Right lobe of liver (tissue), 6 donors: ENCODE measurements at regions not wholly inside any gene's neighbourhood (a gene's known extent, or its start where the extent isn't known, plus 50 kb on each side); places are given as distances from the start of the nearest gene placed in this dataset.

Source experiments
- ATAC-seq, 4 donors: fragments of 200-7000 bp; cut with Tn5 transposase; one replicate each; pipeline ENCODE4 v1.9.1; 2020; ENCODE audit warnings: mild to moderate bottlenecking in 4 of 4, moderate library complexity in 4 of 4
- DNase-seq, 3 donors: peaks; one replicate each; pipeline ENCODE4 v3.0.0-alpha.2; 2020
- H3K27ac ChIP-seq, 3 donors: fragments of 200-600 bp; one replicate each; pipeline ENCODE4 v1.8.0; 2022
- H3K27me3 ChIP-seq, 2 donors: fragments of 200-600 bp; one replicate each; pipeline ENCODE4 v1.8.0; 2022
- H3K36me3 ChIP-seq, 4 donors: fragments of 200-600 bp; sonication (generic) in 1 of 4; one replicate each; pipeline versions ENCODE4 v1.5.1 to v1.8.0; 2017 to 2022; ENCODE audit warnings: control low read depth in 1 of 4
- H3K4me1 ChIP-seq, 4 donors: fragments of 200-600 bp; sonication (generic) in 1 of 4; one replicate each; pipeline versions ENCODE4 v1.5.1 to v1.8.0; 2017 to 2022; ENCODE audit warnings: control low read depth in 1 of 4
- H3K4me3 ChIP-seq, 3 donors: fragments of 200-600 bp; one replicate each; pipeline ENCODE4 v1.8.0; 2022
- H3K9me3 ChIP-seq, 4 donors: fragments of 200-600 bp; sonication (generic) in 1 of 4; one replicate each; pipeline versions ENCODE4 v1.5.1 to v1.8.0; 2017 to 2022; ENCODE audit warnings: control low read depth in 1 of 4
- POLR2A ChIP-seq: fragments of 450-650 bp; IDR thresholded peaks from one replicate; pipeline ENCODE4 v1.6.1; 2017; ENCODE audit warnings: antibody characterized with exemption, mild to moderate bottlenecking
- WGBS: methylation state at CpG from one replicate; pipeline ENCODE4 v1.1.6; 2018; ENCODE audit warnings: low coverage, low lambda C conversion rate; ENCODE audit not compliant: insufficient coverage; ENCODE audit errors: missing lambda C conversion rate; 5-methylcytosine and 5-hydroxymethylcytosine counted together
- intact Hi-C, 2 donors: fragments of 100-400 bp; cut with DNase I; formaldehyde crosslinking; loops; one replicate each; pipeline versions ENCODE4 v1.11.2 to v1.14.1; 2022
- TF ChIP-seq, protein P1 (sequence below), 4 donors: fragments of 200-600 bp in 3 of 4; fragments of 450-650 bp in 1 of 4; IDR thresholded peaks; one replicate each; pipeline versions ENCODE4 v1.5.1 to v1.8.0; 2016 to 2022; ENCODE audit warnings: antibody characterized with exemption in 4 of 4, mild to moderate bottlenecking in 2 of 4
- donor health status: DM: no; HTN: yes; CAD: no.
- donor health status: DM: no; HTN: no; CAD: no.
- donor health status: DM: no; HTN: no; CAD: no.
- donor health status: DM: no; HTN: yes; CAD: no.
- donor health status: DM: no; HTN: yes; CAD: no.

DNA sequence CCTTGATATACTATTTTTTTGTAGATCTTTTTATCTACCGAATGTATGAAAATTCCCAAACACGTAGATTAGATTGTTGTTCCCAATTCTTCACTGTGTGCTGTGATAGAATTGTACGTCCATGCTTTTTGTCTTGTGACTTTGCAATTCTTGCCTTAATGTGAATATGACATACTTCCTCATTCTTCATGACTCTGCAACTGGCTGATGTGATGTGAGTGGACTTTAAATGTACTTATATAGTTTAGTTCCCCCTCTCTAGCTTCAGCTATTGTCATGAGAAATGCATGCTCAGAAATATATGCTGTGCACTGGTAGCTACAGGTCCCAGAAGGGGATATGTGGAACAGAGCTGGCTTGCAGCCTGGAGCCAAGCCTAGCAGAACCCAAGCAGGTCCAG is 89.4 kb downstream of the FTHL17 start:
- ATAC-seq (no peak), DNase-seq (no peak)
- no peak for TF ChIP-seq POLR2A
- TF ChIP-seq, protein P1, sequence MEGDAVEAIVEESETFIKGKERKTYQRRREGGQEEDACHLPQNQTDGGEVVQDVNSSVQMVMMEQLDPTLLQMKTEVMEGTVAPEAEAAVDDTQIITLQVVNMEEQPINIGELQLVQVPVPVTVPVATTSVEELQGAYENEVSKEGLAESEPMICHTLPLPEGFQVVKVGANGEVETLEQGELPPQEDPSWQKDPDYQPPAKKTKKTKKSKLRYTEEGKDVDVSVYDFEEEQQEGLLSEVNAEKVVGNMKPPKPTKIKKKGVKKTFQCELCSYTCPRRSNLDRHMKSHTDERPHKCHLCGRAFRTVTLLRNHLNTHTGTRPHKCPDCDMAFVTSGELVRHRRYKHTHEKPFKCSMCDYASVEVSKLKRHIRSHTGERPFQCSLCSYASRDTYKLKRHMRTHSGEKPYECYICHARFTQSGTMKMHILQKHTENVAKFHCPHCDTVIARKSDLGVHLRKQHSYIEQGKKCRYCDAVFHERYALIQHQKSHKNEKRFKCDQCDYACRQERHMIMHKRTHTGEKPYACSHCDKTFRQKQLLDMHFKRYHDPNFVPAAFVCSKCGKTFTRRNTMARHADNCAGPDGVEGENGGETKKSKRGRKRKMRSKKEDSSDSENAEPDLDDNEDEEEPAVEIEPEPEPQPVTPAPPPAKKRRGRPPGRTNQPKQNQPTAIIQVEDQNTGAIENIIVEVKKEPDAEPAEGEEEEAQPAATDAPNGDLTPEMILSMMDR (IDR thresholded peaks at IDR 0.05): no peak
- Histone ChIP-seq H3K27ac (no peak overlapping the region), H3K4me3 (no peak overlapping the region), H3K4me1 (no peaks in the 10 kb centered on the region), H3K9me3 (no peaks in the 10 kb centered on the region), H3K36me3 (no peaks in the 10 kb centered on the region), H3K27me3 (no peaks in the 10 kb centered on the region)
- 52% methylated on average over 3 of the region's 3 CpGs for WGBS
- intact Hi-C loops: no loop called here

DNA sequence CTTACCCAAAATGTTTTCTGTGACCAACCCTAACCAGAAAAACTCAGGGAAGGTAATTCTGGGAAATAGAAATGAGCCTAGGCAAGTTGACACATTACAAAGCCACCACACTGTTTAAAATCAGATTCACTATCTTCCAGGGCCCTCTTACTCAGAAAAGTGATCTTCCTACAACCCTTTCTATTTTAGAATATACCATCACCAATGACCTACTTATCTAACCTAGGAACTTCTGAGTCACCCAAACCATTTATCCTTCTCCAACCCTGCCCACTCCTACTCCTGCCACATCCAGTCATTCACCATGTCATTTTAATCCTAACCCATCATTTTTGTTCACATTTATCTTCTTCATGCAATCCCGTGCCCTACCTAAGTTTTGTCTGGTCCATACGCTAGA is 89.9 kb downstream of the FTHL17 start:
- no peak overlapping the region for H3K27ac ChIP-seq
- no peak overlapping the region for H3K4me3 ChIP-seq
- WGBS: 73% methylated on average over 2 of the region's 2 CpGs
- no peaks in the 10 kb centered on the region for H3K27me3 ChIP-seq
- H3K4me1 ChIP-seq: no peaks in the 10 kb centered on the region
- no peak for ATAC-seq
- TF ChIP-seq POLR2A: no peak
- TF ChIP-seq, protein P1 (IDR thresholded peaks at IDR 0.05): no peak
- no peaks in the 10 kb centered on the region for H3K36me3 ChIP-seq
- intact Hi-C loops: no loop called here
- no peak for DNase-seq
- H3K9me3 ChIP-seq: no peaks in the 10 kb centered on the region

DNA sequence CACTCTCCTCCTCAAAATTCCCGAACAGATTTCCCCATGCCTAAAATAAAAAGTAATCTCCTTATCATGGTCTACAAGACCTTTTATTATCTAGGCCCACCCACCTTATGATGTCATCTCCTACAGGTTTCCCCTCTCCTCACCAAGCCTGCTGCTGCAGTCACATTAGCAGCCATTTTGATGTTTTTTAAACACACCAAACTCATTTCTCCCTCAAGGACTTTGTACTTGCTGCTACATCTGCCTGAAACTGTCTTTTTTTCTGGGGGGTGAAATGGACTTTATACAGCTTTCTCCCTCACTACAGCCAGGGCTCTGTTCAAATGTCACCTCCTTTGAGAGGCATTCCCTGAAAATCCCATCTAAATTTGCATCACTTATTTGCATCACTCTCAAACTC is 90.2 kb upstream of the TAB3 start:
- Histone ChIP-seq H3K27ac (no peak overlapping the region), H3K4me3 (no peak overlapping the region), H3K9me3 (no peaks in the 10 kb centered on the region), H3K4me1 (no peaks in the 10 kb centered on the region), H3K36me3 (no peaks in the 10 kb centered on the region), H3K27me3 (no peaks in the 10 kb centered on the region)
- DNase-seq (no peak), ATAC-seq (no peak)
- intact Hi-C loops: no loop called here
- no peak for TF ChIP-seq POLR2A
- TF ChIP-seq, protein P1 (IDR thresholded peaks at IDR 0.05): no peak
- WGBS: 54% methylated on average over 1 of the region's 1 CpG

DNA sequence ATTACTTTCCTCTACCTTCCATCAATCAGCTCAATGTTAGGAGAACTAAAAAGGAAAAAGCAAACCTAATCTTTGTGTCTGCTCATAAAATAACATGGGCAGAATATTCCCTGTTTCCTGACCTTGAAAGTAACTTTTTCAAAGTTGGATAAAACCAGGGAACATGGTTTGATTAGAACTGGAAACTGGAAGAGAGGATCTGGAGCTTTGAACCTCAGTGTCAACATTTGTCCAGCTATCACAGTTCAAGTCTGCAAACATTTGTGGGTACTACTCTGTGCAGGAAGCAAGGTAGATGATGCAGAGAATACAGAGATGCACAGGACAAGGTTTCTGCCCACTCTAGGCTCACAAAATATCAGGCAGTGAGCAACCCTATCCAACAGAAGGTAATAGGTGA is 86.4 kb upstream of the TAB3 start:
- ATAC-seq: peak in 3 of 4 donors; percentile 24 to 54 (median 29)
- intact Hi-C loops: no loop called here
- TF ChIP-seq, protein P1 (IDR thresholded peaks at IDR 0.05): no peak
- TF ChIP-seq POLR2A: no peak
- Histone ChIP-seq H3K27me3 (no peaks in the 10 kb centered on the region), H3K4me3 (no peak overlapping the region), H3K27ac (no peak overlapping the region), H3K9me3 (no peaks in the 10 kb centered on the region), H3K36me3 (no peaks in the 10 kb centered on the region), H3K4me1 (no peaks in the 10 kb centered on the region)
- DNase-seq: no peak

DNA sequence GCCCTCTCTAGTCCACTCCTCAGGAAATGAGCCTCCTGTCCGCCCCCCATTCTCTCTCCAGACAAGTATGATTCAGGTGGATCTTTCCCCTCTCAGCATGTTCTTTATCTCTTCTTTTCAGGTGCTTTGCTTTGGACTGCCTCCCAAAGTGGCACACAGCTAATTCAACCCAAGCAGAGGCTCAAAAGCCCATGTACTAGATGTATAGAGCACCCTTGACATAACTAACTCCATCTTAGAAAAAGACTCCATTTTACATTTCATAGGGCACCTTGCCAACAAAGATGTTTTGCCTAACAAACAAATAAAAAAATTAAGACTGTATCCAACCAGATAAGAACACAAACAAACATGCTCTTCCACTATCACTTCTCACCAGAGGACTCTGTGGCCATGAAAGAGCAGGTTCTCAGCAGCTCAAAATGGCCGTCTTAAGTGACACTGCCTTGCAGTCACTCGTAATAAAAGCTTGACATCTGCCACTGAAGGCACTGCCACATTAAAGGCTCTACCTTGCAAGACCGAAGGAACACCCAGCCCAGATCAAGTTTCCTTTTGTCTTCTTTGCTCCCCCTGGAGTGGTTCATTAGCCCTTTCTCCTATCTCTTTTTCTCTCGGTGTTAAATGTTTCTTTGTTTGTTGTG is 84.9 kb upstream of the TAB3 start:
- ATAC-seq (no peak), DNase-seq (no peak)
- Histone ChIP-seq H3K4me1 (no peaks in the 10 kb centered on the region), H3K27me3 (no peaks in the 10 kb centered on the region), H3K4me3 (no peak overlapping the region), H3K27ac (no peak overlapping the region), H3K9me3 (no peaks in the 10 kb centered on the region), H3K36me3 (no peaks in the 10 kb centered on the region)
- TF ChIP-seq, protein P1 (IDR thresholded peaks at IDR 0.05): no peak
- no peak for TF ChIP-seq POLR2A
- intact Hi-C loops: no loop called here
- 61% methylated on average over 3 of the region's 5 CpGs for WGBS
